WTC11 (cell line): ENCODE measurements at regions not wholly inside any gene's neighbourhood (a gene's known extent, or its start where the extent isn't known, plus 50 kb on each side); places are given as distances from the start of the nearest gene placed in this dataset.

Experiments
- ATAC-seq: fragments of 200-7000 bp; cut with Tn5 transposase; 2 replicates; pipeline ENCODE4 v1.10.0; 2021; ENCODE audit warnings: mild to moderate bottlenecking, moderate library complexity
- CTCF ChIA-PET: fragments of 300-600 bp; sonication (Branson Sonifier 250); formaldehyde crosslinking; loops from one replicate; lab custom pipeline; 2021; ENCODE audit warnings: antibody characterized with exemption; lab: Charles Lee
- POLR2A ChIA-PET: fragments of 350-600 bp; sonication (Branson Sonifier 250); formaldehyde crosslinking; loops from one replicate; lab custom pipeline; 2021; ENCODE audit warnings: antibody characterized with exemption; lab: Charles Lee
- DNase-seq: peaks from one replicate; pipeline ENCODE4 v3.0.0; 2021; ENCODE audit warnings: low spot score
- H3K27ac Mint-ChIP-seq: 2 replicates; pipeline ENCODE4 v1.8.0; 2021; ENCODE audit warnings: mixed read lengths
- H3K27me3 Mint-ChIP-seq: 2 replicates; pipeline ENCODE4 v1.8.0; 2021; ENCODE audit warnings: low read depth, mild to moderate bottlenecking, moderate library complexity, mixed read lengths
- H3K36me3 Mint-ChIP-seq: 2 replicates; pipeline ENCODE4 v1.8.0; 2021; ENCODE audit warnings: mixed read lengths
- H3K4me1 Mint-ChIP-seq: 2 replicates; pipeline ENCODE4 v1.8.0; 2022; ENCODE audit warnings: mixed read lengths
- H3K4me3 Mint-ChIP-seq: 2 replicates; pipeline ENCODE4 v1.8.0; 2021; ENCODE audit warnings: mild to moderate bottlenecking, moderate library complexity, mixed read lengths
- H3K9me3 Mint-ChIP-seq: 2 replicates; pipeline ENCODE4 v1.8.0; 2021; ENCODE audit warnings: mixed read lengths
- AR ChIP-seq: fragments of 250-450 bp; sonication (Bioruptor Pico); IDR thresholded peaks from 2 replicates; pipeline ENCODE4 v1.9.0; 2021; ENCODE audit warnings: mild to moderate bottlenecking
- ATF3 ChIP-seq: sonication (generic); formaldehyde crosslinking; conservative IDR thresholded peaks from 2 replicates; pipeline ENCODE4 v1.8.1; 2022; ENCODE audit warnings: mild to moderate bottlenecking, missing genetic modification reagents
- ATF6 ChIP-seq: sonication (generic); formaldehyde crosslinking; IDR thresholded peaks from 2 replicates; pipeline ENCODE4 v1.8.1; 2023; ENCODE audit warnings: mild to moderate bottlenecking, missing genetic modification reagents
- CBFB ChIP-seq: sonication (generic); formaldehyde crosslinking; IDR thresholded peaks from 2 replicates; pipeline ENCODE4 v1.8.1; 2022; ENCODE audit warnings: mild to moderate bottlenecking, low read depth, missing genetic modification reagents
- CDX4 ChIP-seq: fragments of 250-450 bp; sonication (Bioruptor Pico); IDR thresholded peaks from 2 replicates; pipeline ENCODE4 v1.9.0; 2021; ENCODE audit warnings: moderate library complexity, mild to moderate bottlenecking, inconsistent platforms, borderline replicate concordance
- FOXK1 ChIP-seq: sonication (generic); formaldehyde crosslinking; IDR thresholded peaks from 2 replicates; pipeline ENCODE4 v1.8.0; 2022; ENCODE audit warnings: mild to moderate bottlenecking, moderate library complexity, missing genetic modification reagents
- GABPB1 ChIP-seq: sonication (generic); formaldehyde crosslinking; IDR thresholded peaks from 2 replicates; pipeline ENCODE4 v1.8.1; 2023; ENCODE audit warnings: mild to moderate bottlenecking, missing genetic modification reagents
- GTF2I ChIP-seq: fragments of 250-450 bp; sonication (Bioruptor Pico); conservative IDR thresholded peaks from 2 replicates; pipeline ENCODE4 v1.4.0; 2021; ENCODE audit warnings: mild to moderate bottlenecking
- IRF2 ChIP-seq: sonication (generic); formaldehyde crosslinking; IDR thresholded peaks from 2 replicates; pipeline ENCODE4 v1.8.0; 2022; ENCODE audit warnings: low read depth, missing genetic modification reagents, borderline replicate concordance
- MAX ChIP-seq: sonication (generic); formaldehyde crosslinking; IDR thresholded peaks from 2 replicates; pipeline ENCODE4 v1.8.0; 2022; ENCODE audit warnings: mild to moderate bottlenecking, missing genetic modification reagents
- NFATC4 ChIP-seq: fragments of 250-450 bp; sonication (Bioruptor Pico); IDR thresholded peaks from 2 replicates; pipeline ENCODE4 v1.9.0; 2021; ENCODE audit warnings: mild to moderate bottlenecking
- OVOL2 ChIP-seq: fragments of 250-450 bp; sonication (Bioruptor Pico); IDR thresholded peaks from 2 replicates; pipeline ENCODE4 v1.9.0; 2021; ENCODE audit warnings: mild to moderate bottlenecking, borderline replicate concordance
- SP1 ChIP-seq: sonication (generic); formaldehyde crosslinking; conservative IDR thresholded peaks from 2 replicates; pipeline ENCODE4 v1.8.1; 2022; ENCODE audit warnings: missing genetic modification reagents
- TCF7 ChIP-seq: sonication (generic); formaldehyde crosslinking; IDR thresholded peaks from 2 replicates; pipeline ENCODE4 v1.8.0; 2022; ENCODE audit warnings: mild to moderate bottlenecking, low read depth, missing genetic modification reagents, moderate library complexity
- USF2 ChIP-seq: sonication (generic); formaldehyde crosslinking; IDR thresholded peaks from 2 replicates; pipeline ENCODE4 v1.8.1; 2023; ENCODE audit warnings: mild to moderate bottlenecking, missing genetic modification reagents, moderate library complexity
- ZNF138 ChIP-seq: sonication (generic); formaldehyde crosslinking; conservative IDR thresholded peaks from 2 replicates; pipeline ENCODE4 v1.8.1; 2022; ENCODE audit warnings: mild to moderate bottlenecking, moderate library complexity, missing genetic modification reagents
- ZNF219 ChIP-seq: sonication (generic); formaldehyde crosslinking; IDR thresholded peaks from 2 replicates; pipeline ENCODE4 v1.8.0; 2023; ENCODE audit warnings: missing genetic modification reagents, mild to moderate bottlenecking, borderline replicate concordance
- ZNF232 ChIP-seq: sonication (generic); formaldehyde crosslinking; IDR thresholded peaks from 2 replicates; pipeline ENCODE4 v1.8.0; 2022; ENCODE audit warnings: mild to moderate bottlenecking, missing genetic modification reagents
- ZNF423 ChIP-seq: fragments of 250-450 bp; sonication (Bioruptor Pico); IDR thresholded peaks from 2 replicates; pipeline ENCODE4 v2.1.2; 2022; ENCODE audit warnings: mild to moderate bottlenecking, moderate library complexity
- ZNF671 ChIP-seq: fragments of 250-450 bp; sonication (Bioruptor Pico); IDR thresholded peaks from 2 replicates; pipeline ENCODE4 v1.8.0; 2021; ENCODE audit warnings: mild to moderate bottlenecking

- TF ChIP-seq ATF3 (CRISPR knock-in tag): no peak
- no peak for TF ChIP-seq ZNF671 (CRISPR knock-in tag)
- no peak for TF ChIP-seq CDX4 (CRISPR knock-in tag)
- no peak for TF ChIP-seq OVOL2 (CRISPR knock-in tag)
These were observed 475.6 kb upstream of the ZWINT start (continued) for GRCh38 chr10:56836659-56837058.

- ChIA-PET POLR2A (no interaction called here), CTCF (no interaction called here)
- no peaks in the 10 kb centered on the region for H3K36me3 Mint-ChIP-seq
- TF ChIP-seq CBFB (CRISPR knock-in tag) (no peak), GABPB1 (CRISPR knock-in tag) (no peak), FOXK1 (no peak), MAX (no peak), TCF7 (CRISPR knock-in tag) (no peak), SP1 (CRISPR knock-in tag) (no peak), NFATC4 (CRISPR knock-in tag) (no peak), AR (CRISPR knock-in tag) (no peak), IRF2 (no peak), ZNF423 (CRISPR knock-in tag) (no peak), ZNF138 (no peak), OVOL2 (CRISPR knock-in tag) (no peak), ATF6 (no peak), ZNF219 (CRISPR knock-in tag) (no peak), ZNF232 (CRISPR knock-in tag) (no peak), GTF2I (no peak), USF2 (CRISPR knock-in tag) (no peak)
- H3K27me3 Mint-ChIP-seq: no peaks in the 10 kb centered on the region
- DNase-seq (no peak), ATAC-seq (no peak)
- H3K4me1 Mint-ChIP-seq: no peaks in the 10 kb centered on the region
- H3K27ac Mint-ChIP-seq: no peak overlapping the region
- no peak overlapping the region for H3K4me3 Mint-ChIP-seq
- peaks cover 15% of the 10 kb centered on the region for H3K9me3 Mint-ChIP-seq
These were observed 470.6 kb upstream of the ZWINT start for GRCh38 chr10:56831681-56832080.
